IMR-90 (cell line): ENCODE measurements at regions not wholly inside any gene's neighbourhood (a gene's known extent, or its start where the extent isn't known, plus 50 kb on each side); places are given as distances from the start of the nearest gene placed in this dataset.

Experiments
- ATAC-seq: fragments of 200-7000 bp; cut with Tn5 transposase; 2 replicates; pipeline ENCODE4 v1.9.1; 2020; ENCODE audit warnings: low read depth, mild to moderate bottlenecking, moderate library complexity
- BruUV-seq: library from RNA; stranded (reverse); fragments of 400-500 nt; replicated peaks from 2 replicates; lab custom pipeline; 2021; lab: Mats Ljungman, UMichigan
- CTCF ChIA-PET: fragments of 300-600 bp; formaldehyde crosslinking; extraction: SDS; loops from one replicate; lab custom pipeline; 2021; ENCODE audit warnings: antibody characterized with exemption; lab: Yijun Ruan, JAX
- POLR2A ChIA-PET: fragments of 300-600 bp; sonication (Branson Sonifier 250); formaldehyde crosslinking; loops from one replicate; lab custom pipeline; 2022; ENCODE audit warnings: antibody characterized with exemption; ENCODE audit not compliant: unreplicated experiment; lab: Charles Lee
- DNase-seq: peaks from one replicate; pipeline ENCODE4 v3.0.0; 2013
- H2AFZ ChIP-seq: replicated peaks from 2 replicates; pipeline ENCODE3; 2013; ENCODE audit warnings: low read length, mild to moderate bottlenecking; ENCODE audit not compliant: poor library complexity
- H2AK5ac ChIP-seq: 2 replicates; pipeline ENCODE4 v1.6.1; 2013; ENCODE audit warnings: low read depth, low read length, inconsistent platforms
- H2AK9ac ChIP-seq: replicated peaks from 2 replicates; pipeline ENCODE3; 2013; ENCODE audit warnings: mild to moderate bottlenecking, low read depth, low read length, moderate library complexity; ENCODE audit not compliant: poor library complexity
- H2BK120ac ChIP-seq: 2 replicates; pipeline ENCODE4 v1.6.1; 2013; ENCODE audit warnings: low read depth, low read length, inconsistent platforms
- H2BK15ac ChIP-seq: 3 replicates; pipeline ENCODE4 v1.6.1; 2013; ENCODE audit warnings: low read depth, low read length, inconsistent platforms
- H2BK20ac ChIP-seq: 2 replicates; pipeline ENCODE4 v1.6.1; 2013; ENCODE audit warnings: low read depth, mild to moderate bottlenecking, inconsistent platforms, low read length, moderate library complexity
- H2BK5ac ChIP-seq: 2 replicates; pipeline ENCODE4 v1.6.1; 2013; ENCODE audit warnings: mild to moderate bottlenecking, low read depth, low read length, inconsistent platforms; ENCODE audit not compliant: poor library complexity, severe bottlenecking
- H3K14ac ChIP-seq: replicated peaks from 2 replicates; pipeline ENCODE4 v1.6.1; 2013; ENCODE audit warnings: low read depth, low read length, inconsistent platforms
- H3K18ac ChIP-seq: 2 replicates; pipeline ENCODE4 v1.6.1; 2013; ENCODE audit warnings: low read depth, low read length, control low read depth
- H3K23ac ChIP-seq: 2 replicates; pipeline ENCODE4 v1.6.1; 2013; ENCODE audit warnings: low read depth, low read length, inconsistent platforms
- H3K27ac ChIP-seq: 2 replicates; pipeline ENCODE4 v1.5.1; 2013; ENCODE audit warnings: mild to moderate bottlenecking, control low read depth, low read length; ENCODE audit not compliant: insufficient read depth
- H3K27me3 ChIP-seq: 2 replicates; pipeline ENCODE4 v1.6.1; 2013; ENCODE audit warnings: low read length; ENCODE audit not compliant: control insufficient read depth, insufficient read depth
- H3K36me3 ChIP-seq: 2 replicates; pipeline ENCODE4 v1.6.1; 2013; ENCODE audit warnings: low read length, mixed read lengths; ENCODE audit not compliant: control insufficient read depth, insufficient read depth
- H3K4ac ChIP-seq: 2 replicates; pipeline ENCODE4 v1.6.1; 2013; ENCODE audit warnings: low read depth, low read length, inconsistent platforms
- H3K4me1 ChIP-seq: 2 replicates; pipeline ENCODE4 v1.6.1; 2013; ENCODE audit warnings: low read length, mixed read lengths; ENCODE audit not compliant: control insufficient read depth, insufficient read depth
- H3K4me2 ChIP-seq: 2 replicates; pipeline ENCODE4 v1.6.1; 2013; ENCODE audit warnings: low read depth, mild to moderate bottlenecking, control low read depth, low read length, moderate library complexity
- H3K4me3 ChIP-seq: 2 replicates; pipeline ENCODE4 v1.5.1; 2013; ENCODE audit warnings: low read depth, mild to moderate bottlenecking, control low read depth, low read length, moderate library complexity; ENCODE audit not compliant: insufficient read depth
- H3K56ac ChIP-seq: 2 replicates; pipeline ENCODE4 v1.6.1; 2013; ENCODE audit warnings: low read length, inconsistent platforms; ENCODE audit not compliant: insufficient read depth; ENCODE audit errors: extremely low read depth
- H3K79me1 ChIP-seq, 2 experiments: 2 replicates each; pipeline ENCODE4 v1.6.1; 2013; ENCODE audit warnings: low read length in 2 of 2, inconsistent platforms in 1 of 2, low read depth in 1 of 2
- H3K9ac ChIP-seq: 2 replicates; pipeline ENCODE4 v1.6.1; 2013; ENCODE audit warnings: low read depth, low read length, control low read depth
- H3K9me1 ChIP-seq: 2 replicates; pipeline ENCODE4 v1.6.1; 2013; ENCODE audit warnings: low read length, inconsistent platforms; ENCODE audit not compliant: insufficient read depth
- H3K9me3 ChIP-seq: 2 replicates; pipeline ENCODE4 v1.6.1; 2013; ENCODE audit warnings: low read length; ENCODE audit not compliant: control insufficient read depth, insufficient read depth
- H4K20me1 ChIP-seq: 2 replicates; pipeline ENCODE4 v1.6.1; 2013; ENCODE audit warnings: low read length, inconsistent platforms; ENCODE audit not compliant: insufficient read depth
- H4K5ac ChIP-seq: 2 replicates; pipeline ENCODE4 v1.6.1; 2013; ENCODE audit warnings: mild to moderate bottlenecking, low read depth, low read length, control low read depth
- H4K8ac ChIP-seq, 2 experiments: 2 replicates each; pipeline ENCODE4 v1.6.1; 2013; ENCODE audit warnings: low read depth in 2 of 2, low read length in 2 of 2, control low read depth in 1 of 2, inconsistent platforms in 1 of 2
- H4K91ac ChIP-seq: 2 replicates; pipeline ENCODE4 v1.6.1; 2013; ENCODE audit warnings: low read depth, low read length, inconsistent platforms; ENCODE audit not compliant: insufficient read depth
- BHLHE40 ChIP-seq: fragments of 150-350 bp; IDR thresholded peaks from 2 replicates; pipeline ENCODE4 v1.6.1; 2016; ENCODE audit warnings: mild to moderate bottlenecking, low read depth, low read length
- MAFK ChIP-seq: IDR thresholded peaks from 2 replicates; pipeline ENCODE4 v1.6.1; 2012; ENCODE audit warnings: low read depth, low read length, improper control_type of control experiment
- RAD21 ChIP-seq: IDR thresholded peaks from 2 replicates; pipeline ENCODE4 v1.6.1; 2012; ENCODE audit warnings: low read length, improper control_type of control experiment
- RFX5 ChIP-seq: IDR thresholded peaks from 2 replicates; pipeline ENCODE4 v1.8.0; 2012; ENCODE audit warnings: low read depth, mild to moderate bottlenecking, low read length, moderate library complexity
- WGBS, 2 experiments: methylation state at CpG; one replicate each; pipeline versions ENCODE4 v1.1.5 to v1.1.7; 2013; ENCODE audit warnings: missing lambda C conversion rate in 2 of 2; ENCODE audit not compliant: insufficient read length in 1 of 2; ENCODE audit errors: extremely low coverage in 2 of 2; 5-methylcytosine and 5-hydroxymethylcytosine counted together
- dilution Hi-C: fragments of 300-500 bp; cut with HindIII; formaldehyde crosslinking; loops from one replicate; pipeline ENCODE4 v1.14.3; 2018; ENCODE audit warnings: low sequenced_read_pairs; ENCODE audit not compliant: unreplicated experiment
- in situ Hi-C: fragments of 300-500 bp; cut with MboI; formaldehyde crosslinking; loops from 3 replicates; pipeline ENCODE4 v1.14.3; 2019; ENCODE audit warnings: low sequenced_read_pairs, inconsistent platforms, mixed read lengths
- intact Hi-C: fragments of 100-400 bp; cut with micrococcal nuclease; formaldehyde crosslinking; loops from 2 replicates; pipeline ENCODE4 v1.10.0; 2022
- TF ChIP-seq, protein P1 (sequence below): fragments of 150-350 bp; IDR thresholded peaks from 2 replicates; pipeline ENCODE4 v1.6.1; 2016; ENCODE audit warnings: low read depth, mild to moderate bottlenecking, low read length, moderate library complexity, borderline replicate concordance

DNA sequence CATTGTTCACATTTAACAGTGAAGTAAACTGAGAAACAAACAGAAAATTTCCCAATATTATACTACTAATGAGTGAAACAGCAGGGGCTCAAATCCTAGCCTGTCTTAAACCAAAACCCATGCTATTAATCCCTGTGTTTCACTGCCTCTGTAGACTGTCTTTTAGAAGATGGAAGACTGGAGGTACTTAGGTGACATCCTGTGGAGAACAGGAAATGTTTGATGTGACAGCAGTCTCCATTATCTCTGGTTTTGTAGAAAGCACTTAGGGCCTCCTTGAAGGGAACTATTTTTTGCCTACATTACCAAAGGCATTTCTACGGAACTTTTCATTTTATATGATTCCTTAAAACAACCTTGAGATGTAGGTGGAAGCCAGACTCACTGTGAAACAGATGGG, 288.1 kb upstream of the SORL1-AS1 start:
- ATAC-seq (no peak), DNase-seq (no peak)
- no peak for TF ChIP-seq MAFK
- TF ChIP-seq RAD21 = no peak
- no peak for TF ChIP-seq RFX5
- no peak for TF ChIP-seq BHLHE40
- TF ChIP-seq, protein P1, sequence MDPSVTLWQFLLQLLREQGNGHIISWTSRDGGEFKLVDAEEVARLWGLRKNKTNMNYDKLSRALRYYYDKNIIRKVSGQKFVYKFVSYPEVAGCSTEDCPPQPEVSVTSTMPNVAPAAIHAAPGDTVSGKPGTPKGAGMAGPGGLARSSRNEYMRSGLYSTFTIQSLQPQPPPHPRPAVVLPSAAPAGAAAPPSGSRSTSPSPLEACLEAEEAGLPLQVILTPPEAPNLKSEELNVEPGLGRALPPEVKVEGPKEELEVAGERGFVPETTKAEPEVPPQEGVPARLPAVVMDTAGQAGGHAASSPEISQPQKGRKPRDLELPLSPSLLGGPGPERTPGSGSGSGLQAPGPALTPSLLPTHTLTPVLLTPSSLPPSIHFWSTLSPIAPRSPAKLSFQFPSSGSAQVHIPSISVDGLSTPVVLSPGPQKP = no peak
- no CpG with 5 or more reads among the region's 1 CpG for WGBS, 2 experiments
- Histone ChIP-seq H2AK5ac (no peak overlapping the region), H3K4me3 (no peak overlapping the region), H3K4me1 (peaks cover 8% of the 10 kb centered on the region; the same call in 1 of the 2 replicates), H2BK15ac (no peak overlapping the region; the same call in 2 of the 3 replicates), H2BK120ac (no peak overlapping the region), H3K18ac (peak overlapping the region; percentile 95), H3K4me2 (peak overlapping the region; percentile 46; the same call in 1 of the 2 replicates), H3K9me1 (no peaks in the 10 kb centered on the region), H2AFZ (peak overlapping the region; percentile 48), H4K20me1 (no peaks in the 10 kb centered on the region), H4K91ac (peak overlapping the region; percentile 53; the same call in 1 of the 2 replicates), H3K56ac (no peak overlapping the region), H4K8ac (peak overlapping the region; percentile 58 to 59; a peak in 2 of 4 replicates), H3K14ac (no peak overlapping the region; the same call in 1 of the 2 replicates), H2AK9ac (no peak overlapping the region), H3K4ac (peak overlapping the region; percentile 42; the same call in 1 of the 2 replicates), H3K27ac (peak overlapping the region; percentile 83; the same call in 1 of the 2 replicates), H3K9ac (peak overlapping the region; percentile 62; the same call in 1 of the 2 replicates), H3K79me1 (no peaks in the 10 kb centered on the region), H3K36me3 (no peaks in the 10 kb centered on the region), H3K23ac (no peak overlapping the region), H4K5ac (peak overlapping the region; percentile 95), H3K27me3 (no peaks in the 10 kb centered on the region), H2BK5ac (no peak overlapping the region), H3K9me3 (peaks cover 2% of the 10 kb centered on the region; the same call in 1 of the 2 replicates), H2BK20ac (no peak overlapping the region)
- ChIA-PET CTCF (no interaction called here), POLR2A (no interaction called here)
- dilution Hi-C loops (no loop called here), in situ Hi-C loops (no loop called here), intact Hi-C loops (loop anchor here (1.0 kb wide), 1 partner anchor 13 kb away; no protein-coding TSS in a partner anchor)
- BruUV-seq = no TSS peak
